ENCODE measurements at regions not wholly inside any gene's neighbourhood (a gene's known extent, or its start where the extent isn't known, plus 50 kb on each side); places are given as distances from the start of the nearest gene placed in this dataset.

GRCh38 chr3:66823009-66823397 is 175.1 kb upstream of the KBTBD8 start:
- no peaks in the 10 kb centered on the region for H3K4me1 Mint-ChIP-seq
- DNase-seq (no peak), ATAC-seq (ENCODE audit: low read depth) (no peak)
- intact Hi-C loops (cut with micrococcal nuclease) = no loop called here
- H3K79me2 ChIP-seq (ENCODE audit: control insufficient read depth, insufficient read depth, low read length) = no peaks in the 10 kb centered on the region
- no peak overlapping the region for H2AFZ ChIP-seq (ENCODE audit: insufficient read depth, low read depth, low read length, poor library complexity, severe bottlenecking)
- H3K27ac Mint-ChIP-seq = no peak overlapping the region
- no peak for TF ChIP-seq EZH2 (IDR thresholded peaks at IDR 0.05; ENCODE audit: borderline replicate concordance, insufficient read depth, low read depth, low read length, poor library complexity, severe bottlenecking)
- TF ChIP-seq, protein P1, sequence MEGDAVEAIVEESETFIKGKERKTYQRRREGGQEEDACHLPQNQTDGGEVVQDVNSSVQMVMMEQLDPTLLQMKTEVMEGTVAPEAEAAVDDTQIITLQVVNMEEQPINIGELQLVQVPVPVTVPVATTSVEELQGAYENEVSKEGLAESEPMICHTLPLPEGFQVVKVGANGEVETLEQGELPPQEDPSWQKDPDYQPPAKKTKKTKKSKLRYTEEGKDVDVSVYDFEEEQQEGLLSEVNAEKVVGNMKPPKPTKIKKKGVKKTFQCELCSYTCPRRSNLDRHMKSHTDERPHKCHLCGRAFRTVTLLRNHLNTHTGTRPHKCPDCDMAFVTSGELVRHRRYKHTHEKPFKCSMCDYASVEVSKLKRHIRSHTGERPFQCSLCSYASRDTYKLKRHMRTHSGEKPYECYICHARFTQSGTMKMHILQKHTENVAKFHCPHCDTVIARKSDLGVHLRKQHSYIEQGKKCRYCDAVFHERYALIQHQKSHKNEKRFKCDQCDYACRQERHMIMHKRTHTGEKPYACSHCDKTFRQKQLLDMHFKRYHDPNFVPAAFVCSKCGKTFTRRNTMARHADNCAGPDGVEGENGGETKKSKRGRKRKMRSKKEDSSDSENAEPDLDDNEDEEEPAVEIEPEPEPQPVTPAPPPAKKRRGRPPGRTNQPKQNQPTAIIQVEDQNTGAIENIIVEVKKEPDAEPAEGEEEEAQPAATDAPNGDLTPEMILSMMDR (IDR thresholded peaks at IDR 0.05) = no peak
- ChIA-PET POLR2A (no interaction called here), CTCF (interaction anchor here (0.6 to 14.6 kb wide), 23 partner anchors 11 to 1768 kb away, joined by 3 to 354 read pairs (median 5); no protein-coding TSS in a partner anchor)
- H3K4me3 ChIP-seq (ENCODE audit: control extremely low read depth in 1 of 5, extremely low read depth in 1 of 5, insufficient read depth in 1 of 5, low read depth in 2 of 5, low read length in 4 of 5) = no peak overlapping the region
- no peak overlapping the region for H3K4me3 Mint-ChIP-seq
- H3K4me1 ChIP-seq (ENCODE audit: control insufficient read depth in 2 of 2, insufficient read depth in 2 of 2, low read length in 2 of 2) = no peaks in the 10 kb centered on the region
- peaks cover 10% of the 10 kb centered on the region for H3K27me3 Mint-ChIP-seq
- no peaks in the 10 kb centered on the region for H3K27me3 ChIP-seq (replicated peaks in 1 of 4; ENCODE audit: control extremely low read depth in 1 of 4, control insufficient read depth in 3 of 4, insufficient read depth in 4 of 4, low read length in 3 of 4)
- H3K36me3 ChIP-seq (replicated peaks in 1 of 2; ENCODE audit: control extremely low read depth in 1 of 2, control insufficient read depth in 1 of 2, extremely low read depth in 1 of 2, insufficient read depth in 2 of 2, low read length in 1 of 2) = no peaks in the 10 kb centered on the region
- no peaks in the 10 kb centered on the region for H3K9me3 Mint-ChIP-seq (ENCODE audit: insufficient read depth)
- no peak overlapping the region for H3K9ac ChIP-seq (ENCODE audit: low read length)
- H3K27ac ChIP-seq (ENCODE audit: low read length in 2 of 2) = no peak overlapping the region
- WGBS (ENCODE audit: insufficient coverage) = no CpG with 5 or more reads among the region's 1 CpG
- H3K9me3 ChIP-seq (ENCODE audit: control extremely low read depth in 1 of 3, control insufficient read depth in 2 of 3, insufficient read depth in 1 of 3, low read length in 2 of 3) = no peaks in the 10 kb centered on the region
- no peaks in the 10 kb centered on the region for H4K20me1 ChIP-seq (ENCODE audit: control insufficient read depth, insufficient read depth, low read length, poor library complexity, severe bottlenecking)
- H3K4me2 ChIP-seq (replicated peaks; ENCODE audit: low read depth, low read length, poor library complexity, severe bottlenecking) = no peak overlapping the region

- Histone ChIP-seq H3K9me3 (ENCODE audit: control extremely low read depth in 1 of 3, control insufficient read depth in 2 of 3, insufficient read depth in 1 of 3, low read length in 2 of 3) (no peaks in the 10 kb centered on the region), H3K4me3 (ENCODE audit: control extremely low read depth in 1 of 5, extremely low read depth in 1 of 5, insufficient read depth in 1 of 5, low read depth in 2 of 5, low read length in 4 of 5) (no peak overlapping the region), H3K79me2 (ENCODE audit: control insufficient read depth, insufficient read depth, low read length) (no peaks in the 10 kb centered on the region), H3K27me3 (replicated peaks in 1 of 4; ENCODE audit: control extremely low read depth in 1 of 4, control insufficient read depth in 3 of 4, insufficient read depth in 4 of 4, low read length in 3 of 4) (peaks cover 0 to 3% (median 0%) of the 10 kb centered on the region in 4 experiments), H3K4me1 (ENCODE audit: control insufficient read depth in 2 of 2, insufficient read depth in 2 of 2, low read length in 2 of 2) (no peaks in the 10 kb centered on the region), H3K27ac (ENCODE audit: low read length in 2 of 2) (no peak overlapping the region), H3K9ac (ENCODE audit: low read length) (no peak overlapping the region), H2AFZ (ENCODE audit: insufficient read depth, low read depth, low read length, poor library complexity, severe bottlenecking) (no peak overlapping the region), H4K20me1 (ENCODE audit: control insufficient read depth, insufficient read depth, low read length, poor library complexity, severe bottlenecking) (no peaks in the 10 kb centered on the region), H3K36me3 (replicated peaks in 1 of 2; ENCODE audit: control extremely low read depth in 1 of 2, control insufficient read depth in 1 of 2, extremely low read depth in 1 of 2, insufficient read depth in 2 of 2, low read length in 1 of 2) (no peaks in the 10 kb centered on the region), H3K4me2 (replicated peaks; ENCODE audit: low read depth, low read length, poor library complexity, severe bottlenecking) (no peak overlapping the region)
- CTCF ChIA-PET = interaction anchor here (1.3 to 14.6 kb wide), 8 partner anchors 11 to 571 kb away, joined by 3 to 354 read pairs (median 8); no protein-coding TSS in a partner anchor
- 75% methylated on average over 4 of the region's 7 CpGs for WGBS (ENCODE audit: insufficient coverage)
- intact Hi-C loops (cut with micrococcal nuclease) = no loop called here
- TF ChIP-seq, protein P1 (IDR thresholded peaks at IDR 0.05) = no peak
- no peak for TF ChIP-seq EZH2 (IDR thresholded peaks at IDR 0.05; ENCODE audit: borderline replicate concordance, insufficient read depth, low read depth, low read length, poor library complexity, severe bottlenecking)
- peaks cover 10% of the 10 kb centered on the region for H3K27me3 Mint-ChIP-seq
- H3K4me3 Mint-ChIP-seq = no peak overlapping the region
- H3K4me1 Mint-ChIP-seq = no peaks in the 10 kb centered on the region
- H3K27ac Mint-ChIP-seq = no peak overlapping the region
- POLR2A ChIA-PET = no interaction called here
- DNase-seq (no peak), ATAC-seq (ENCODE audit: low read depth) (no peak)
- no peaks in the 10 kb centered on the region for H3K9me3 Mint-ChIP-seq (ENCODE audit: insufficient read depth)
Measured at GRCh38 chr3:66823532-66823931, 174.6 kb upstream of the KBTBD8 start.

All from B cell (primary cell).